ENCODE measurements at regions not wholly inside any gene's neighbourhood (a gene's known extent, or its start where the extent isn't known, plus 50 kb on each side); places are given as distances from the start of the nearest gene placed in this dataset.

GRCh38 chr1:83573776-83574175 is 425.2 kb downstream of the TTLL7 start:
- no peak for DNase-seq (ENCODE audit: low read depth)

GRCh38 chr1:83571536-83571935 is 427.4 kb downstream of the TTLL7 start:
- no peak for DNase-seq (ENCODE audit: low read depth)

GRCh38 chr1:83561346-83561745 is 437.6 kb downstream of the TTLL7 start:
- DNase-seq (ENCODE audit: low read depth): no peak

- DNase-seq (ENCODE audit: low read depth): no peak
Measured at GRCh38 chr1:83559129-83559840, 439.6 kb downstream of the TTLL7 start.

GRCh38 chr1:83555871-83556270 is 443.1 kb downstream of the TTLL7 start:
- no peak for DNase-seq (ENCODE audit: low read depth)

GRCh38 chr1:83554174-83554573 is 444.8 kb downstream of the TTLL7 start:
- no peak for DNase-seq (ENCODE audit: low read depth)

GRCh38 chr1:83552820-83553219 is 446.1 kb downstream of the TTLL7 start:
- no peak for DNase-seq (ENCODE audit: low read depth)

- DNase-seq (ENCODE audit: low read depth): no peak
Measured at GRCh38 chr1:83548311-83548710, 450.6 kb downstream of the TTLL7 start.

- DNase-seq (ENCODE audit: low read depth): no peak
Measured at GRCh38 chr1:83547901-83548300, 451.0 kb downstream of the TTLL7 start.

- DNase-seq (ENCODE audit: low read depth): no peak
Measured at GRCh38 chr1:83546874-83547273, 452.1 kb downstream of the TTLL7 start.

- DNase-seq (ENCODE audit: low read depth): no peak
Measured at GRCh38 chr1:83545066-83545862, 453.7 kb downstream of the TTLL7 start.

- DNase-seq (ENCODE audit: low read depth): no peak
Measured at GRCh38 chr1:83543222-83543973, 455.5 kb downstream of the TTLL7 start.

GRCh38 chr1:83531521-83532309 is 467.2 kb downstream of the TTLL7 start:
- DNase-seq (ENCODE audit: low read depth): no peak

- no peak for DNase-seq (ENCODE audit: low read depth)
Measured at GRCh38 chr1:83530506-83530905, 468.4 kb downstream of the TTLL7 start.

GRCh38 chr1:83527987-83528386 is 470.9 kb downstream of the TTLL7 start:
- no peak for DNase-seq (ENCODE audit: low read depth)

- DNase-seq (ENCODE audit: low read depth): no peak
Measured at GRCh38 chr1:83520797-83521196, 478.1 kb downstream of the TTLL7 start.

GRCh38 chr1:83516369-83516768 is 482.6 kb downstream of the TTLL7 start:
- peak; percentile 63 for DNase-seq (ENCODE audit: low read depth)

GRCh38 chr1:83515578-83516154 is 483.3 kb downstream of the TTLL7 start:
- DNase-seq (ENCODE audit: low read depth): peak; percentile 7

GRCh38 chr1:83512373-83513193 is 486.3 kb downstream of the TTLL7 start:
- no peak for DNase-seq (ENCODE audit: low read depth)

- DNase-seq (ENCODE audit: low read depth): no peak
Measured at GRCh38 chr1:83511146-83511726, 487.7 kb downstream of the TTLL7 start.

All from GM04504 (cell line).